ENCODE measurements at regions not wholly inside any gene's neighbourhood (a gene's known extent, or its start where the extent isn't known, plus 50 kb on each side); places are given as distances from the start of the nearest gene placed in this dataset.

- no peak for DNase-seq (ENCODE audit: low read depth in 4 of 4, low spot score in 3 of 4)
Measured at GRCh38 chr9:16025627-16026026, 472.8 kb downstream of the CCDC171 start.

- no peak for DNase-seq (ENCODE audit: low read depth in 4 of 4, low spot score in 3 of 4)
Measured at GRCh38 chr9:16026886-16027285, 474.0 kb downstream of the CCDC171 start.

GRCh38 chr9:16028548-16028947 lies 475.7 kb downstream of the CCDC171 start:
- DNase-seq (ENCODE audit: low read depth in 4 of 4, low spot score in 3 of 4) = no peak

GRCh38 chr9:16029046-16029615 lies 476.3 kb downstream of the CCDC171 start:
- no peak for DNase-seq (ENCODE audit: low read depth in 4 of 4, low spot score in 3 of 4)

- no peak for DNase-seq (ENCODE audit: low read depth in 4 of 4, low spot score in 3 of 4)
Measured at GRCh38 chr9:16029796-16030363, 477.0 kb downstream of the CCDC171 start.

- DNase-seq (ENCODE audit: low read depth in 4 of 4, low spot score in 3 of 4) = no peak
Measured at GRCh38 chr9:16030528-16031185, 477.8 kb downstream of the CCDC171 start.

- no peak for DNase-seq (ENCODE audit: low read depth in 4 of 4, low spot score in 3 of 4)
Measured at GRCh38 chr9:16031486-16031885, 478.6 kb downstream of the CCDC171 start.

GRCh38 chr9:16031971-16032370 lies 479.1 kb downstream of the CCDC171 start:
- DNase-seq (ENCODE audit: low read depth in 4 of 4, low spot score in 3 of 4) = no peak

GRCh38 chr9:16032799-16033198 lies 480.0 kb downstream of the CCDC171 start:
- DNase-seq (ENCODE audit: low read depth in 4 of 4, low spot score in 3 of 4) = no peak

GRCh38 chr9:16033253-16033652 lies 480.4 kb downstream of the CCDC171 start:
- DNase-seq (ENCODE audit: low read depth in 4 of 4, low spot score in 3 of 4) = no peak

- DNase-seq (ENCODE audit: low read depth in 4 of 4, low spot score in 3 of 4) = no peak
Measured at GRCh38 chr9:16033921-16034691, 481.3 kb downstream of the CCDC171 start.

GRCh38 chr9:16039218-16039987 lies 486.6 kb downstream of the CCDC171 start:
- DNase-seq (ENCODE audit: low read depth in 4 of 4, low spot score in 3 of 4) = no peak

- DNase-seq (ENCODE audit: low read depth in 4 of 4, low spot score in 3 of 4) = no peak
Measured at GRCh38 chr9:16039988-16040761, 487.3 kb downstream of the CCDC171 start.

GRCh38 chr9:16043756-16044578 lies 491.1 kb downstream of the CCDC171 start:
- DNase-seq (ENCODE audit: low read depth in 4 of 4, low spot score in 3 of 4) = no peak

- no peak for DNase-seq (ENCODE audit: low read depth in 4 of 4, low spot score in 3 of 4)
Measured at GRCh38 chr9:16044579-16044881, 491.7 kb downstream of the CCDC171 start.

GRCh38 chr9:16045651-16046280 lies 492.9 kb downstream of the CCDC171 start:
- no peak for DNase-seq (ENCODE audit: low read depth in 4 of 4, low spot score in 3 of 4)

- DNase-seq (ENCODE audit: low read depth in 4 of 4, low spot score in 3 of 4) = no peak
Measured at GRCh38 chr9:16046713-16047112, 493.9 kb downstream of the CCDC171 start.

- no peak for DNase-seq (ENCODE audit: low read depth in 4 of 4, low spot score in 3 of 4)
Measured at GRCh38 chr9:16048129-16048528, 495.3 kb downstream of the CCDC171 start.

- no peak for DNase-seq (ENCODE audit: low read depth in 4 of 4, low spot score in 3 of 4)
Measured at GRCh38 chr9:16052146-16052545, 499.3 kb downstream of the CCDC171 start.

Measured in left renal pelvis (tissue), 4 donors.